ENCODE measurements at regions not wholly inside any gene's neighbourhood (a gene's known extent, or its start where the extent isn't known, plus 50 kb on each side); places are given as distances from the start of the nearest gene placed in this dataset.
"Not testable (repeated sequence)": the region's sequence is repeated elsewhere in the genome, so short reads cannot be mapped to it uniquely, and the experiment has no call there.

- Mint-ChIP-seq H3K36me3 (ENCODE audit: low read depth) (no peaks in the 10 kb centered on the region), H3K4me1 (no peaks in the 10 kb centered on the region), H3K27ac (no peak overlapping the region), H3K27me3 (ENCODE audit: low read depth, poor library complexity) (peaks cover 10% of the 10 kb centered on the region), H3K9me3 (peaks cover 48% of the 10 kb centered on the region), H3K4me3 (no peak overlapping the region)
- DNase-seq = no peak
- TF ChIP-seq CTCF (IDR thresholded peaks at IDR 0.05) = no peak
Observed at GRCh38 chr1:214764502-214764901, 161.5 kb downstream of the CENPF start.

- H3K9me3 Mint-ChIP-seq = peaks cover 23% of the 10 kb centered on the region
- no peaks in the 10 kb centered on the region for H3K36me3 Mint-ChIP-seq (ENCODE audit: low read depth)
- H3K27me3 Mint-ChIP-seq (ENCODE audit: low read depth, poor library complexity) = peaks cover 10% of the 10 kb centered on the region
- H3K27ac Mint-ChIP-seq = no peak overlapping the region
- H3K4me3 Mint-ChIP-seq = no peak overlapping the region
- no peak for DNase-seq
- no peak for TF ChIP-seq CTCF (IDR thresholded peaks at IDR 0.05)
- H3K4me1 Mint-ChIP-seq = no peaks in the 10 kb centered on the region
Observed at GRCh38 chr1:214767221-214767620, 164.2 kb downstream of the CENPF start.

GRCh38 chr1:214769666-214770065 lies 166.7 kb downstream of the CENPF start:
- not testable (repeated sequence) for H3K27me3 Mint-ChIP-seq (ENCODE audit: low read depth, poor library complexity)

GRCh38 chr1:214777364-214777763 lies 174.4 kb downstream of the CENPF start:
- H3K36me3 Mint-ChIP-seq (ENCODE audit: low read depth) = no peaks in the 10 kb centered on the region
- no peak for TF ChIP-seq CTCF (IDR thresholded peaks at IDR 0.05)
- no peaks in the 10 kb centered on the region for H3K9me3 Mint-ChIP-seq
- H3K4me3 Mint-ChIP-seq = no peak overlapping the region
- DNase-seq = no peak
- H3K27me3 Mint-ChIP-seq (ENCODE audit: low read depth, poor library complexity) = peaks cover 4% of the 10 kb centered on the region
- H3K4me1 Mint-ChIP-seq = no peaks in the 10 kb centered on the region
- H3K27ac Mint-ChIP-seq = no peak overlapping the region

More at GRCh38 chr1:214769666-214770065, 166.7 kb downstream of the CENPF start:
- not testable (repeated sequence) for H3K36me3 Mint-ChIP-seq (ENCODE audit: low read depth); H3K4me3 Mint-ChIP-seq; H3K9me3 Mint-ChIP-seq; H3K4me1 Mint-ChIP-seq; DNase-seq; H3K27ac Mint-ChIP-seq

GRCh38 chr1:214791961-214792360 lies 189.0 kb downstream of the CENPF start:
- Mint-ChIP-seq H3K4me3 (no peak overlapping the region), H3K27me3 (ENCODE audit: low read depth, poor library complexity) (no peaks in the 10 kb centered on the region), H3K9me3 (no peaks in the 10 kb centered on the region), H3K36me3 (ENCODE audit: low read depth) (no peaks in the 10 kb centered on the region), H3K4me1 (no peaks in the 10 kb centered on the region), H3K27ac (no peak overlapping the region)
- TF ChIP-seq CTCF (IDR thresholded peaks at IDR 0.05) = no peak
- DNase-seq = no peak

GRCh38 chr1:214792527-214793186 lies 189.7 kb downstream of the CENPF start:
- Mint-ChIP-seq H3K27ac (no peak overlapping the region), H3K4me3 (no peak overlapping the region), H3K9me3 (no peaks in the 10 kb centered on the region), H3K27me3 (ENCODE audit: low read depth, poor library complexity) (no peaks in the 10 kb centered on the region), H3K4me1 (no peaks in the 10 kb centered on the region), H3K36me3 (ENCODE audit: low read depth) (no peaks in the 10 kb centered on the region)
- no peak for DNase-seq
- TF ChIP-seq CTCF (IDR thresholded peaks at IDR 0.05) = no peak
